AML-193 (cell line): ENCODE measurements at regions not wholly inside any gene's neighbourhood (a gene's known extent, or its start where the extent isn't known, plus 50 kb on each side); places are given as distances from the start of the nearest gene placed in this dataset.
A peak's percentile ranks its signal among the peaks of the same experiment; 100 is the strongest.
"Not testable (repeated sequence)": the region's sequence is repeated elsewhere in the genome, so short reads cannot be mapped to it uniquely, and the experiment has no call there.

Experiments
- DNase-seq, 2 experiments: peaks; one replicate each; lab custom pipeline; 2025; lab: John Stamatoyannopoulos, UW

DNA sequence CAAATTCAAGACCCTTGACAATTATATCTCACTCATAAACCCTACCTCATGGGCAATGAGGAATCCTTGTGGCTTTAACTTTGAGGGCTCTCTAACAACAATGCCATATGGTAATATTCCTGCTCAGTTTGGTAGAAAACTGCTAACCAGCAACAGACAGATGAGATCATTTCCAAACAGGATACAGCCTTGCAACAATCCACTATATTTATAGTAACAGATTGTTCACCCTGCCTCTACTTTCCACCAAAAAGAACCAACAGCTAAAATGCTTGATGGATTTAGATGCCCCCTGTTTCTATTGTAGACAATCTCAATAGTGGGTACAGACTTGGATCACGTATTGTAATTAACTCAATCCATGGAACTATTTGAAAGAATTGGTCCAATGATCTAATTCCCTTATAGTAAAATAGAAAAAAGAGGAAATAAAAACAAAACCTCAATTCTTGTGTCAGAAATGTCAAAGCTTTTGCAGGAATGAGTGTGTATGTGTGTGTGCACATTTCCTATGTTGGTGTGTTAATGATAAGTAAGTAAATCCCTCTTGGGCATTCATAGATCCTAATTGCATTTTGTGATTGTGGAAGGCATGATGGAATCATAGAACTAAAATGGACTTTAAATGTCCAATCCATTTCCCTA lies 100.0 kb upstream of the EDEM3 start:
- DNase-seq: peak; percentile 76 to 79

DNA sequence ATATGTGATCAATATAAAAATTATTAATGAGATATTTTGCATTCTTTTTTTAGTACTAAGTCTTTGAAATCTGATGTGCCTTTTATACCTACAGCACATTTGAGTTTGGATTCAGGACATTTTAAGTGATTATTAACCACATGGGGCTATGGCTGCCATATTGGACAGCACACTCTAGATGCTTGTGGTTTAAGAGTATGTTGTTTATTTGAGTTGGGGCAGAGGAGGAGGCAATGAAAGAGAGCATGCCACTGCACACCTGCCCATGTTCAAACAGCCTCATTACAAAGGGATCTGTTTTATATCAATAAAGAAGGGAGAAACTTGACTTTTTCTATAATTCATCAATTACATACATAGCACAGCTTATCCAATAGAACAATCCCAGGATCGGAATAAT lies 99.4 kb upstream of the EDEM3 start:
- DNase-seq: no peak

DNA sequence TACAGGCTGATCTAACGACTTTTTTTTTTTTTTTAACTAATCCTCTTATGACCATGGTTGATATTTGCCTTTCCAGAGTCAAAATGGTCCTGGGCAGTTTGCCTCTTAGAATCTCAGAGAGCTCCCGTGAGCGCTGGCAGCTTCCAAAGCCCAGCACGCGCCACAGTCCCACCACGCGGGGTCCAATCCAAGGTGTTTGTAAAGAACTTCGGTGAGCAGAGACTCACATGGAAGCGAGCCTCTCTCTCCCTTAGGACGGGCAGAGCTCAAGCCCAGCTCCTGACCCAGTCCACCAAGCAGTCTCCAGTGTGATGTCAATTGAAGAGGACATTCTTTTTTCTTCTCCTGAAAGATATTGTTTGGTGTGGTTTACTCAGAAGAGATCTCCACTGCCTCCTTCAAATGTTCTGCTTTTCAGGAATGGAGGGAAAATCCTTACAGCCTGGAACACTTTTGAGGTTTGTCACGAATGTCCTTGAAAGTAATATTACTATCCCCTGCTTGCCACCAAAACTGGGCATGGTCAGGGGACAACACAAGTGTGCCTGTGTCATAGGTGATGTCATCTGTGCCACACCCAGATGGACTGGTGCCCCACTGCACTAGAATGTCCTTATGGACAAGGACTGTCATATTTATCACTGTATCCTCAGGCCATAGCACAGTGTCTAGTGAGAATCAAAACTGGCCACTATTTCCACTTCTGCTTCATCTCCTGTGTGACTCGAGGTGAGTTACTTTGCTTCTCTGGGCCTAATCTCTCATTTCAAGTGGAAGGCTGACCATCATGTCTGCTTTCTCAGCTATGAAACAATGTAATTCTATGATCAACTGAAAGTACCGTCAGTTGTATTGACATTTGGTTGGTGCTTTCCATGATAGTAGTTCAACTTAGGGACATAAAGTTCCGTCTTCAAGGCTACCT lies 97.4 kb upstream of the EDEM3 start:
- no peak for DNase-seq

DNA sequence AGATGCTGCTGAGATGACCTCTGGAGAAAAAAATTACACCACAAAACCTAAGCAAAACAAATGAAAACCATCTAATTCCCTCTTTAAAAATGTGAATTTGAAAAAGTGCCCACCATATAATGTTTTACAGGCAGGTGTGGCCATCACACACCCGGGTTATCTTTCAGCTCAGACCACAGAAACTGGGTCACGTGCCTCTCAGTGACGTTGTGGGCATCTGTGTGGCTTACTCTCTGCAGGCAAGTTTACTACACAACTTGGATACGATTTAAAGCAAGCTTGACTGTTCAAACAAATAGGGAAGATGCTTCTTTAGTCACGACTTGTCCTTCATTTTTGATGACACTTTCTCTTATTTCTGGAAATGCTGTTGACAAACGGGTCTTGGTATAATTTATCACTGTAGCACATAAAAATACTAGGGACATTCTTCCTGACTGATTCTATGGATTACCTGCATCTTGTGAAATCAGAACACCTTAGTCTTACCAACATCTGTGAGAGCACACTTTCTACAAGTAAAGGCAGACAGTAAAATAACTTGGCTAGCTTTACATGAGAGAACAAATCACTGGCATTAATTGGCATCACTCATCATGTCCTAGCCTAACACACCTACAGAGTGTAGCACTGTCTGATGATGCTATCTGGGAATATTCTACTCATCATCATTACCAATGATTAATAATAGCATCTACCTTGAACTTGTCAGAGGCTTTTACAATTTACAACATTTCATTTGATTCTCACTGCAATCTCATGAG lies 89.3 kb upstream of the EDEM3 start:
- no peak for DNase-seq

DNA sequence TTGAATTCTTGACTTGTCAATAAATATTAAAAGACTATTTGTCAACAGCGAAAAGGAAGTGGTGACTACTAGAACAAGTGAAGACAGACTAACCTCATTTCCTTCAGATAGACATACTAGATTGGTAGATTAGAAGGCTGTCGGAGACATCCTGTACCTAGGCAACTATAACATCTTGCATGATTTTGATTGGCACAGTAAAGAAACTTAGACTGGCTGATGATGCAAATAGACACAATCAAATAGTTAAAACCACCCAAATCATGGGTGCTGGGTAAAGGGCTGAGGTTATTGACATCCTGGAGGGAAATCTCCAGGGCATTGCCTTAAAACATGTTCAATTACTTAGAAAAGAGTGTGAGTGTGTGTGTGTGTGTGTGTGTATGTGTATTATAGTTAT lies 85.9 kb upstream of the EDEM3 start:
- DNase-seq: no peak

DNA sequence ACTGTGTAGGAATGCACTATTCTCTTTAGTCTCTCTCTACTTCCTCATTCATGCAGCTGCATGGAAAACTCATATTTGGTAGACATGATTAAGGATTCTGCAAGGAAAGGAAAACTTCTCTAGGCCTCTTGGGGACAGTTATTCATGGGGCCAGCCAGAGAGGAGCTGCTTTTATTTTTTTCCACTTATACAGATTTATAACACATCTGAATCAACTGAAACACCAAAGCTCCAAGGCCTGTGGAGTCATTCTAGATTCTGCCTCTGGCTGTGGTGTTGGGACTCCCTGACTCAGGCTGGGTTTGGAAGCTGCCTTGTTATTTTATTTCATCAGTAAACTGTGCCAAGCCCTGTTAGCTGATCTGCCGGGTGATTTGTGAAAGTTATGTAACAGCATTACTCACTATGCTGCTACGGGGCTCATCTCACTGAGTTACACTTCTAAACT lies 83.9 kb upstream of the EDEM3 start:
- DNase-seq: peak; percentile 77 to 78

DNA sequence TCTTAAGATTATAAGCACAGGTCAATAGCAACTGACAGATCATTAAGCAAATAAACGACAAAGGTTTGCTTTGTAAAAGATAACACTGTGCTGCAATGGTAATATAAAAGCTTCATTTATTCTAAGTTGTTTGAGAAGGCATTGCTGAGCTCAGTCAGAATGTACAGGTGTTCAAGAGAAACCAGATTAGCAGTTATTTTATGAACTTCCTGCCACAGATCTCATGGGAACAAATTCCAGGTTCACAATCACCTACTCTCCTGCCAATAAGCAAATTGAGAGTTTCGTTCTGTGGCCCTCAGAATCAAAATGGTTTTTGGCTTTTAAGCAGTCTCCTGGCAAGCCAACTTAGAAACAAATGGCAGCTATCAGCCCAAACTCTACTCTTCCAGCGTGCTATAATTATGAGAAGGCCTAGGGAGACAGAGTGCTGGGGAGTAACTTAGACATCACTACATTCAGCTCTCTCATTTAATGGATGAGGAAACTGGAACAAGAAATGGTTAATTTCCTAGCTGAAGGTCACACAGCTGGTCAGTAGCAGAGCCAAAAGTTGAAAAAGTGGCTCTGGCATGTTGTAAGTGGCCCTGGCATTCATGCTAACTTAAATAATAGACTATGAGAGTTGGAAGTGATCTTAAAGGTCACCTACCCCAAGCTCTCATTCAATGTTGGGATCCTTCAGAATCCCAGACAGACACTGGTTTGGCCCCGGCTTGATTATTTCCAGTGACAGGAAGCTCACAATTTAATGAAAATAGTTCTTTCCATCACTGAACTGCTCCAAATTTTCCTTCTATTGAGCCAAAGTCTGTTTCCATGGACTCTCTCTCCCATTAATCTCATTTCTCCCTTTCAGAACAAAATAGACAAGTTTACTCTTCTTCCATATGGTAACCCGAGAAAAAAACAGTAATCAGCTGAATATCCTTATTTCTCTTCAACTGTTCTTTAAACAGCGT lies 82.6 kb upstream of the EDEM3 start:
- DNase-seq: no peak

DNA sequence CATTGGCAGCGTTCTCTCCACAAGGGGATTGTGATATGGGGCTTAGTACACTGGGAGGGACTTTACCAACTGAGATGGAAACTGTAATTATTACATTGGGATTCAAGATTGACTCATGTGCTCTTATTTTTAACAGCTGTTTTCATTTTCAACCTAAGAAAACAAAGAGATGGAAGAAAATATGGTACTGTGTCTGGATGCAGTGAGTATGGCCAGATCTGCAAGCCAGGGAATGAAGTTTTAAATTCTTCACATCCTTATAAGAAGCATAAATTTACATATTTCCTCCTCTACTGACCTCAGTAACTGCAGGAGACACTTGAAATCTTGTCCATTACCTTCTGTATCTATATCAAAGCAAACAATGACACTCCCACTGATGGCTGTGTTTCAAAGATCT lies 81.5 kb upstream of the EDEM3 start:
- no peak for DNase-seq

DNA sequence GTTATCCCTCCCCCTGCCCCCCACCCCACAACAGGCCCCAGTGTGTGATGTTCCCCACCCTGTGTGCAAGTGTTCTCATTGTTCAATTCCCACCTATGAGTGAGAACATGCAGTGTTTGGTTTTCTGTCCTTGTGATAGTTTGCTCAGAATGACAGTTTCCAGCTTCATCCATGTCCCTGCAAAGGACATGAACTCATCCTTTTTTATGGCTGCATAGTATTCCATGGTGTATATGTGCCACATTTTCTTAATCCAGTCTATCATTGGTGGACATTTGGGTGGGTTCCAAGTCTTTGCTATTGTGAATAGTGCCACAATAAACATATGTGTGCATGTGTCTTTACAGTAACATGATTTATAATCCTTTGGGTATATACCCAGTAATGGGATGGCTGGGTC lies 79.3 kb upstream of the EDEM3 start:
- DNase-seq: not testable (repeated sequence)

DNA sequence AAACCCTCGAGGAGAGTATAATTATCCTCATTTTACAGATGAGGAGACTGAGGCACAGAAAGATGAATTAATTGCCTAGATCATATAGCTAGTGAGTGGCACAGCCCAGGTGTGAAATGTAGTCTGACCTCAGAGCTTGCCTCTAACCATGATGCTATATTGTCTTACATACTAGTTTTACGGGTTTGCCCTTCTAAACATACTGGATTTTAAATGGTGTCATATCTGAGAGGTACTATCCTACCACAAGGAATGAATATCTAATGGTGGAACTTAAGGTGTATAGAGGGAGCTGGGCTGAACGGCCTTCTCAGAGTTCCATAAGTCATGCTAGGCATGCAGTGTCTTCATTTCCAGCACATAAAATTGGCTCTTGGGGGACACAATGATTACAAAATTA lies 77.9 kb upstream of the EDEM3 start:
- DNase-seq: no peak

DNA sequence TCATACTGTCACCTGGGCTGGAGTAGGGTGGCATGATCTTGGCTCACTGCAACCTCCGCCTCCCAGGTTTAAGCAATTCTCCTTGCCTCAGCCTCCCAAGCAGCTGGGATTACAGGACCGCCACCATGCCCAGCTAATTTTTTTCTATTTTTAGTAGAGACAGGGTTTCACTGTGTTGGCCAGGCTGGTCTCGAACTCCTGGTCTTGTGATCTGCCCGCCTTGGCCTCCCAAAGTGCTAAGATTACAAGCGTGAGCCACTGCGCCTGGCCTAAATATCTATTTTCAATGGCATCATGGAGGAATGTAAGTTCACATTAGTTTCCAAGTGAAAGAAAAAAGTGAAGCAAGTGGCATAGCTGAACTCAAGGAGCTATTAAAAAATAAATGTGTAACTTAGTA lies 74.8 kb upstream of the EDEM3 start:
- not testable (repeated sequence) for DNase-seq

DNA sequence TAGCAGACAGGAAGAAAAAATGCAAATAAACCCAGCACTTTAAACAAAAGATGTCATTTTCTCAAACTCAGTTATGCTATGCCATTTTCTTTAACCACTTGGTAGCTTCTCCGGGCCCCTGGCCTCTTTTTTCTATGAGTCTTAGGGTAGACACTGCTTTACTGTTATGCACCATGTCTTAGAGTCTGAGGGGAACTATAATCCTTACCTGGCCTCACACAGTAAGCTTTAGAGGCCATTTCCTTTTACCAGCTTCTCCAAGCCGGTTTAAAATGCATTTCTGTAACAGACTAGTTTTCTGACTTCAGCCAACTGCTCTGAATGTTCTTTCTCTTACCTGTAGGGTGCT lies 73.7 kb upstream of the EDEM3 start:
- DNase-seq: no peak

DNA sequence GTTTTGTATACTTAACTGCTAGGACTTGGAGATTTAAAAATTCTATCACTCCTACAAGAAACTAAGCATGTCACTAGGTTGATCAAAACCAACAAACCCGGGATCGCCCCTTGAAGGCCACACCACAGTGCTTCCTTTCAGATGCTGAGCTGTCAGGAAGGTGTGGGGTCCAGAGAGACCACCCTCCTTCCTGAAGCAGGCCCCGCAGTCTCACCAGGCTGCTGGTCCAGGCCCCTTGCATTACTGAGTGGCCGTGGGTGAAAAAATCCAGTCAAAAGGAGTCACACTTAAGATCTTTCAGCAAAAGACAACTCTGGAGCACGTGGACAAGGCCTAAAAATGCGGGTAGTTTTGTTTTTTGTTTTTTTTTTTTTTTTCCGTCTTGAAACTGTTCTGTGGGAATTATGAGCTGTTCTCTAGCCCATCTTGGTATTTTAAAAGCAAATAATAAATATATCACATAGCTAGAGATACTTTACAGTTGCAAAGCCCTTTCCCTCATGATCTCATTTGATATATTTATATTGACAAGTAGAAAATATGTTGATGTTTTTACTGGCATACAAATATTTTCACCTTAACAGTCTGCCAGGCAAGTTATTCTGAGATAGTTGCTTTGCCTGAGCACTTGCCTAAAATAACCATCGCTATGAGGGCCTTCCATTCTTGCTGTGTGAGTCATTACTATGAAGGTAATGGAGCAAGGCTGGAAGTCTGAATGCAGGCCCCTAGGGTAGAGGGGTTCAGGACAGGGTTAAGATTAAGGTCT lies 73.1 kb upstream of the EDEM3 start:
- no peak for DNase-seq

DNA sequence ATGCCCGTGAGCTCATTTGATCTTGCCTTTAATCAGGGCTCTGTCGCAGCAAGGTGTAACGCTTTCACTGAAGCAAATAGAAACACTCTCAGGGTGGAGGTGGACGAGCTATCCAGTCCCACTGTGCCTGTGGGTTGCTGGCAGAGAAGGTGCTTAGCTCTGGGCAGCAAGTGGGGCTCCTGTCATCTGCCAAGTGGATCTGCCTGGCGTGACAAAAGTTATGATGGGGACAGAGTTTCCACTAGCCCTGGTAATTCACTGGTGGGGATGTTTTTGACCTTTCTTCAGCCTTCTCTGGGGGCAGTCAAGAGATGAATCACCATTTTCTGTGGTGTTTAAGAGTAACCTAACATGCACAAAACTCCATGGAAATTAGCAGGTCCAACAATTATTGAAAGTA lies 71.3 kb upstream of the EDEM3 start:
- DNase-seq: no peak

DNA sequence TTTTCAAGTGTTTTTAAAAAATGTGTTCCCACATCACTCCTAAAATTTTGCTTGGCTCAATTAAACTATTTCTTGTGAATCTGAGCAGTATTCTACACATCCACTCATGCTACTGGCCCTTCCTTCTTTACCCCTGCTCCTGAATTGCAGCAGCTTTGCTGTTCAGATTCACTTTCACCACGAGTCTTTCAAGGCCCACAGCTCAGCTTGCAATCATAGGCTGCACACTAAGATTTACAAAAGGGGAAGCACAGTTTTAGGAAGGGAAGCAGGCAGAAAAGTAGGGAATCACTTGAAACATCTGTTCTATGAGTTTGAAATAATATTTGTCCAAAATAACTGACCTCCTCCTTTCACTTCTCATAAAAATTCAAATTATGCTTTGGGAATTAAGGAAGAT lies 70.9 kb upstream of the EDEM3 start:
- peak; percentile 53 for DNase-seq

DNA sequence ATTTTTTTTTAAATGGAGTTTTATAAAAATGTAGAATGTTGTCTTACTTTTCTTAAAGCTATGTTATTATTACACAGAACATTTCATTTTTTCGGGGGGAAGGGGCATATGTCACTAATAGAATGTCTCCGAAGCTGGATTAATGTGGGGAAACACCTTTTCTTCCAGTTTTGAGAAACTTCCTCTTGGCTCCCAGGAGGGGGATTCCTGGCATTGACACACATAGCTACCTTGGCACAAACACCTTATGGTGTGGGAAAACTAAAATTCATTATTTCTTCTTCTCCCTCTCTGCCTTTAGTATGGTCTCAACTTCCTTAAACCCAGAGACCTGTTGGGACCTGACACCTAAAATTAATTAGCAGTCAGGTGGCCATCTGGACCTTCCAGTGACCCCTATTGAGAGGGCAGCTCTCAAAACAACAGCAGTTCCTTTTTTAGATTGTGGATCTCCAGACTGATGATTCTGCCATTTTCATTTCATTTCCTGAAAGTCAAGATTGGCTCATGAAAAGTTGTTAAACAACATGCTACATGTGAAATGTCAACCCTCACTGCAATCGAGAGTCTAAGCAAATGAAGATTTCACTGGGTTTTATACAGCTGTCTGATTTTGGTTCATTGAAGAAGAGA lies 70.1 kb upstream of the EDEM3 start:
- no peak for DNase-seq

DNA sequence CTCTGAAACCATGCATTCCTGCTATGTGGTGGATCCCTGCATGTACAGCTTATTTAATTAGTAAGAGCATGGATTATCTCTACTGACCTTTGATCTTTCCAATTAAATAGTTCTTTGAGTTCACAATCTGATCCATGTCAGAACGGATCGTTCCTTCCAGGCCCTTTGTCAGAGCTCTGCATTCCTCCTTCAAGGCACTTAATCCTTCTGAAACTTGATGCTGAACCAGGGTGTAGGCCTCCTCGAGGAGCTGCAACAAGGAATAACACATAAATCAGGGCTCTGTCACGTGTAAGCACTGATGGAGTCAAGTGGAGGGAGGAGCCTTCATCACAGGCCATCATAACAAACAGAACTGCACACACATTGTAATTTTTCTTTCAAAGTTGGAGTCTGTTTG lies 68.4 kb upstream of the EDEM3 start:
- DNase-seq: no peak

DNA sequence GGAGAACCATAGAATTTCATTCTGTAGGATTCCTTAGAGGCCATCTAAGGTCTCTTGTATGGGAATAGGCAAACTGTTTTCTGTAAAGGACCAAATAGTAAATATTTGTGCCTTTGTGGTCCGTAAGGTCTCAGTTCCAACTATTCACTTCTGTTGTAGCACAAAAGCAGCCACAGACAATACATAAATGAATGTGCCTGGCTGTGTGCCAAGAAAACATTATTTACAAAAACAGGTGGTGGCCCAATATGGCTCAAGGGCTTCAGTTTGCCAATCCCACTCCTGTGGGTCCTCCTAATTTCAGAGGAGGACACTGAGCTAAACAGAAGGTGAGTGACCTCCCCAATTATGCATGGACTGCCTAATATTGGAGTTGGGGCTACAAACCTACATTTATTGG lies 67.6 kb upstream of the EDEM3 start:
- no peak for DNase-seq

DNA sequence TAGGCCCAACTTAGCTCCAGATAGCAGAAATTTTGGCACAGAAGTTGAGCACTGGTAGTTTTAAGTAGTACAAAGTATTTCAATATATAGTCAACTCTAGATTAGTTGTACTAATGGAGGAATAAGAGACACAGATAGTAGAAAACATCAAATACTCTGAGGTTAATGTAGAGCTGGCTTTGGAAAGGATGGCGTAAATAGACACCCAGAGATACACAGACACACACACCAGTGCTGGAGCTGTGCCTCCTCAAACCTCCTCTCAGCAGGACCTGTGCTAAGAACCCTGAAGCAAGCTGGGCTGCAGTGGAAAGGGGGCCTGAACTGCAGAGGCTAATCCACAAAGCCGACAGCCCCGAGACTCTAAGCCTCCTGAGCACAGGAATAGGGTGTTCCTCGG lies 67.0 kb upstream of the EDEM3 start:
- no peak for DNase-seq

DNA sequence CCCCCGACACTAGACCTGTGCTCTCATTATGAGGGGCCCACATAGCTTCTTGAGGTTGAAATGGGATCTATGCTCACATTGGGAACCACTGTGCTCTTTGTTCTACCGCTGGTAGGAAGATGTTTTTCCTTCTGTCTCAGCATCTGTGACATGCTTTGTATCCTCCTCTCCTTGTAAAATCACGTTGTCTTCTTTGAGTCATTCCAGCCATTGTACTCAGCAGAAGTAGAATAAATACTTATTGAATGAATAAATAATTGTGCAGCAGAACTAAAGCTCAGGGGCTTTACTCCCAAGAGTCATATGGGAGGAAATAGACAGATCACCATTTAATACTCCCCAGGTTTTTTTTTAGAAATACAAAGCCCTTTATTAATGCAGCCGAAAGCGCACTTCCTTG lies 66.3 kb upstream of the EDEM3 start:
- DNase-seq: no peak
